ENCODE measurements at regions not wholly inside any gene's neighbourhood (a gene's known extent, or its start where the extent isn't known, plus 50 kb on each side); places are given as distances from the start of the nearest gene placed in this dataset.
"Not testable (repeated sequence)": the region's sequence is repeated elsewhere in the genome, so short reads cannot be mapped to it uniquely, and the experiment has no call there.

DNA sequence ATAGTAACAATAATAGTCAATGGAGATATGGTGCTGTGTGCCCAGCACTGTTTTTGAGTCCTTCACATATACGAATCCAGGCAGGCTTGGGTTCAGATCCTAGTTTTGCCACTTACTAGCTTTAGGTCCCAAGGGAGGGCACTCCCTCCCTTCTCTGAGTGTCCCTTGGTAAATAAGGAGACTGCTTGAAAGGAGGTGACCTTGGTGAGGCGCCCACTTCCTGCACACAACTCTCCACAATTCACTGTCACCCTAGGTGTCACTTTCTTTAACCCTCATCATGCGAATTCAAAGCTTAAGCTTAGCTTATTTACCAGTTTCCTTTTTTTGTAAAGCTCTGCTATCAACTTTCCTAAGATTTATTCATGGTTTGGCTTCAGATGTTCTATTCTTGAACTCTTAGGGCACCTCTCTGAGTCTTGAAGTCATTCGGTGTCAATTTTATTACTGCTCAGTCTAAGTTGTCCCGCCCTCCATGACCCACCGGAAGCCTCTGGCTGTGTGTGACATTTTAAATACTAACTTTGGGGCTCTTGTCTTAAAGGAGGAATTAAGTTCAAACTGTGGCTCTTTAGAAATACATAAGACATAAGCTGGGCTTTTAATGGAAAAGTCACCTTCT is 170.7 kb upstream of the ZNF618 start:
- DNase-seq (ENCODE audit: low spot score) = no peak

- DNase-seq (ENCODE audit: low spot score) = no peak
Observed at GRCh38 chr9:113705928-113706519, 170.1 kb upstream of the ZNF618 start.

DNA sequence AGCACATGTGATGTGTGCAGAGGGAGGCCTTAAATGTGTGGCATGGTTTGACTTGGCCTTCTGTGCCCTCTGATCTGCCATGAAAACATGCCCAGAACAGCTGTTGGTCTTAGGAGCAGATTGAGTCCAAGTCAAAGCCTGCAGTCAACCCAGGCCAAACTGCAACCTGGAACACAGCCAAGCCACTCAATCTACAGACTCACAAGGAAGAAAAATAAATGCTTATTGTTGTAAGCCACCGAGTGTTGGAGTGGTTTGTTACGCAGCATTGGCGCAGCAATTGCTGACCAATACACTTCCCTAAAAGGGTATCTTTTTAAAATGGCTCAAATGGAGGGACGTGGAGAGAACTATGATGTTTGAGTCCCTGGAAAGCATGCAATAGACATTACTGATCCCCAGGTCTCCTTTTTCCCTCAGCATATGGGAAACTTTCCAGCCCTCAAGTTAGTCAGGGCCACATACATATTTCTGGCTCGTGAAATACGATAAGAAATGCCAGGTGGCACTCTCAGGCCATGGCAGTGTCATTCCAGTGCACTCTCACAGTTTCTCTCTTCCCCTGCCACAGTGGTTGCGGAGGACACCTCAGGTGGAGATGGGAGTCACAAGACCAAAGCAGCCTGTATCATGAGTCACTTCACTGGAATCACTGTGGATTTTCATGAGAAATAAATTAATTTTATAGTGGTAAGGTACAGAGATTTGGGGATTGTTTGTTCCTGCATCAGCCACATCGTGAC is 168.0 kb upstream of the ZNF618 start:
- DNase-seq (ENCODE audit: low spot score) = no peak

- no peak for DNase-seq (ENCODE audit: low spot score)
Observed at GRCh38 chr9:113708821-113709713, 167.0 kb upstream of the ZNF618 start.

GRCh38 chr9:113709721-113710120 is 166.4 kb upstream of the ZNF618 start:
- no peak for DNase-seq (ENCODE audit: low spot score)

GRCh38 chr9:113711251-113711650 is 164.9 kb upstream of the ZNF618 start:
- DNase-seq (ENCODE audit: low spot score) = no peak

DNA sequence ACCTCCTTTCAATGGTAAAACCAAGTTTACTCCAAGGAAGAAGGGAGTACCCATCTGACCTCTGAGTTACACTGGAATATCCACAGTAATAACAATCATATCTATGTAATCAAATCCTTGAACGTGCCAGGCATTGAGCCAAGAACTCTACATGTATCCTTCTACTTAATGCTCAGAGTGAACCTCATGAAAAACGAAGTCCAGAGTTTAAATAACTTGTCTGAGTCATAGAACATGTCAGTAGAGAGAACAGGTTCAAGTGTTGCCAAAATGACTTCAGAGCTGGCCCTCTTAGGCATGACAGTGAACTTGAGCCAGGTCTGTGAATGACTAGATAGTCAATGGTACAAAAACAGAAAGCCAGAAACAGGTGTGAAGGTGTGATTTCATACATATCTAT is 164.1 kb upstream of the ZNF618 start:
- no peak for DNase-seq (ENCODE audit: low spot score)

GRCh38 chr9:113715086-113715485 is 161.0 kb upstream of the ZNF618 start:
- peak; percentile 45 for DNase-seq (ENCODE audit: low spot score)

- no peak for DNase-seq (ENCODE audit: low spot score)
Observed at GRCh38 chr9:113719919-113720318, 156.2 kb upstream of the ZNF618 start.

- DNase-seq (ENCODE audit: low spot score) = no peak
Observed at GRCh38 chr9:113720495-113720894, 155.6 kb upstream of the ZNF618 start.

DNA sequence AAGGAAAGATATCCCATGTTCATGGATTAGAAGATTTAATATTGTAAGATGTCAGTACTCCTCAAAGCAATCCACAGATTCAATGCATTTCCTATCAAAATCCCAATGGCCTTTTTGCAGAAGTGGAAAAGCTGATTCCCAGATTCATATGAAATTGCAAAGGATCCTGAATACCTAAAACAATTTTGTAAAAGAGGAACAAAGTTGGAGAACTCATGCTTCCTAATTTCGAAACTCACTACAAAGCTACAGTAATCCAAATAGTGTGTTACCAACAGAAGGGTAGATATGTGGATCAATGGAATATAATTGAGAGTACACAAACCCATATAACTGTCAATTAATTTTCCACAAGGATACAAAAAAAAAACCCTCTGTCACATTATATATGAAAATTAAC is 154.3 kb upstream of the ZNF618 start:
- no peak for DNase-seq (ENCODE audit: low spot score)

GRCh38 chr9:113724202-113724601 is 151.9 kb upstream of the ZNF618 start:
- DNase-seq (ENCODE audit: low spot score) = no peak

- DNase-seq (ENCODE audit: low spot score) = no peak
Observed at GRCh38 chr9:113728989-113729388, 147.1 kb upstream of the ZNF618 start.

- peak; percentile 30 for DNase-seq (ENCODE audit: low spot score)
Observed at GRCh38 chr9:113734826-113735225, 141.3 kb upstream of the ZNF618 start.

- peak; percentile 77 for DNase-seq (ENCODE audit: low spot score)
Observed at GRCh38 chr9:113737517-113738271, 138.4 kb upstream of the ZNF618 start.

- peak; percentile 50 for DNase-seq (ENCODE audit: low spot score)
Observed at GRCh38 chr9:113738496-113738892, 137.6 kb upstream of the ZNF618 start.

GRCh38 chr9:113738893-113739604 is 137.1 kb upstream of the ZNF618 start:
- DNase-seq (ENCODE audit: low spot score) = peak; percentile 58

GRCh38 chr9:113739605-113740507 is 136.3 kb upstream of the ZNF618 start:
- not testable (repeated sequence) for DNase-seq (ENCODE audit: low spot score)

- peak; percentile 96 for DNase-seq (ENCODE audit: low spot score)
Observed at GRCh38 chr9:113740508-113741500, 135.3 kb upstream of the ZNF618 start.

Measured in RKO (cell line).